Nephron progenitor cell (in vitro differentiated cells): ENCODE measurements at regions not wholly inside any gene's neighbourhood (a gene's known extent, or its start where the extent isn't known, plus 50 kb on each side); places are given as distances from the start of the nearest gene placed in this dataset.
A peak's percentile ranks its signal among the peaks of the same experiment; 100 is the strongest.

Source experiments
- DNase-seq: peaks from one replicate; pipeline ENCODE4 v3.0.0; 2021
- H3K27ac Mint-ChIP-seq: 2 replicates; pipeline ENCODE4 v1.8.0; 2021; ENCODE audit warnings: mild to moderate bottlenecking, moderate library complexity, mixed read lengths
- H3K27me3 Mint-ChIP-seq: 2 replicates; pipeline ENCODE4 v1.8.0; 2021; ENCODE audit warnings: mild to moderate bottlenecking, low read depth, mixed read lengths; ENCODE audit not compliant: poor library complexity
- H3K36me3 Mint-ChIP-seq: 2 replicates; pipeline ENCODE4 v1.8.0; 2021; ENCODE audit warnings: low read depth, mixed read lengths
- H3K4me1 Mint-ChIP-seq: 2 replicates; pipeline ENCODE4 v1.8.0; 2021; ENCODE audit warnings: mixed read lengths
- H3K4me3 Mint-ChIP-seq: 2 replicates; pipeline ENCODE4 v1.8.0; 2021; ENCODE audit warnings: mild to moderate bottlenecking, moderate library complexity, mixed read lengths
- H3K9me3 Mint-ChIP-seq: 2 replicates; pipeline ENCODE4 v1.8.0; 2021; ENCODE audit warnings: mild to moderate bottlenecking, moderate library complexity, mixed read lengths
- TF ChIP-seq, protein P1 (sequence below): fragments of 200-600 bp; sonication (generic); IDR thresholded peaks from 2 replicates; pipeline ENCODE4 v1.5.0; 2021; ENCODE audit warnings: antibody characterized with exemption

DNA sequence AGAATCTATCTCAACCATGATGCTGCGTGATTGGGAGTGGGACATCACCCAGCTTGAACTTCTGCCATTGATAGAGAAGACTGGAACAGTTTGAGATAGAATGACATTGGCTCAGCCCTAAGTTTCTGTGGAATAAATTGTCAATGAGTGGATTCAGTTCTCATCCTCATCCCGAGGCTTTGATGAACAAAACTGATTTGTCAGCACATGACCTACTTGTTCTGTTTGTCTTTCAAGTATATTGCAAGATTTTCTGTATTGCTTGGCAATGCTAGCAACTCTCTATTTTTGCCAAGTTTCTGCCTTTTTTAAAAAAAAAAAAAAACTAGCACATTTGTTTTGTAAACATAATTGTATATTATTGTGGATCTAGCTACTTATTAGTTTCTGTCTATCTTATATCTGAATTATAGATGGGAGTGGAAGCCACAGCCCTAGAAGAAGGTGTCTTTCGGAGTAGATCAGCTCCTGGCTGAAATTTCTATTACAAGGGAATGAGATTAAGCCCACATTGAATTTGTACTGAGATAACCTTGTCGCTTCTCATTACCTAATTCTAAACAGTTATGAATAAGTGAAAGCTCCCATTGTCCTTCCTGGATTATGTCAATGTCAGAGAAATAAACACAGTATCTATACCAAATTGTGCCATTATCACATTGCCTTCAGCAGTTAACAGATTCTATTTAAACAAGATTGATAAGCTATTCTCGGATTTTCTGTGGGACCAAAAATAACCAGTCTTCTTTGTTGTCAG, 166.1 kb downstream of the TNFSF13B start:
- Mint-ChIP-seq H3K9me3 (no peaks in the 10 kb centered on the region), H3K4me1 (no peaks in the 10 kb centered on the region), H3K4me3 (no peak overlapping the region), H3K27me3 (peaks cover 8% of the 10 kb centered on the region), H3K27ac (no peak overlapping the region), H3K36me3 (no peaks in the 10 kb centered on the region)
- TF ChIP-seq, protein P1, sequence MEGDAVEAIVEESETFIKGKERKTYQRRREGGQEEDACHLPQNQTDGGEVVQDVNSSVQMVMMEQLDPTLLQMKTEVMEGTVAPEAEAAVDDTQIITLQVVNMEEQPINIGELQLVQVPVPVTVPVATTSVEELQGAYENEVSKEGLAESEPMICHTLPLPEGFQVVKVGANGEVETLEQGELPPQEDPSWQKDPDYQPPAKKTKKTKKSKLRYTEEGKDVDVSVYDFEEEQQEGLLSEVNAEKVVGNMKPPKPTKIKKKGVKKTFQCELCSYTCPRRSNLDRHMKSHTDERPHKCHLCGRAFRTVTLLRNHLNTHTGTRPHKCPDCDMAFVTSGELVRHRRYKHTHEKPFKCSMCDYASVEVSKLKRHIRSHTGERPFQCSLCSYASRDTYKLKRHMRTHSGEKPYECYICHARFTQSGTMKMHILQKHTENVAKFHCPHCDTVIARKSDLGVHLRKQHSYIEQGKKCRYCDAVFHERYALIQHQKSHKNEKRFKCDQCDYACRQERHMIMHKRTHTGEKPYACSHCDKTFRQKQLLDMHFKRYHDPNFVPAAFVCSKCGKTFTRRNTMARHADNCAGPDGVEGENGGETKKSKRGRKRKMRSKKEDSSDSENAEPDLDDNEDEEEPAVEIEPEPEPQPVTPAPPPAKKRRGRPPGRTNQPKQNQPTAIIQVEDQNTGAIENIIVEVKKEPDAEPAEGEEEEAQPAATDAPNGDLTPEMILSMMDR, result no peak
- DNase-seq, result no peak

GRCh38 chr13:108437496-108437895, 168.0 kb downstream of the TNFSF13B start:
- no peaks in the 10 kb centered on the region for H3K4me1 Mint-ChIP-seq
- H3K36me3 Mint-ChIP-seq, result no peaks in the 10 kb centered on the region
- no peak for DNase-seq
- no peak overlapping the region for H3K4me3 Mint-ChIP-seq
- TF ChIP-seq, protein P1, result no peak
- no peak overlapping the region for H3K27ac Mint-ChIP-seq
- no peaks in the 10 kb centered on the region for H3K9me3 Mint-ChIP-seq
- H3K27me3 Mint-ChIP-seq, result peaks cover 5% of the 10 kb centered on the region

GRCh38 chr13:108439556-108439955, 170.0 kb downstream of the TNFSF13B start:
- no peak overlapping the region for H3K27ac Mint-ChIP-seq
- H3K27me3 Mint-ChIP-seq, result peaks cover 5% of the 10 kb centered on the region
- no peaks in the 10 kb centered on the region for H3K4me1 Mint-ChIP-seq
- TF ChIP-seq, protein P1, result no peak
- H3K9me3 Mint-ChIP-seq, result no peaks in the 10 kb centered on the region
- no peak for DNase-seq
- H3K36me3 Mint-ChIP-seq, result no peaks in the 10 kb centered on the region
- no peak overlapping the region for H3K4me3 Mint-ChIP-seq

DNA sequence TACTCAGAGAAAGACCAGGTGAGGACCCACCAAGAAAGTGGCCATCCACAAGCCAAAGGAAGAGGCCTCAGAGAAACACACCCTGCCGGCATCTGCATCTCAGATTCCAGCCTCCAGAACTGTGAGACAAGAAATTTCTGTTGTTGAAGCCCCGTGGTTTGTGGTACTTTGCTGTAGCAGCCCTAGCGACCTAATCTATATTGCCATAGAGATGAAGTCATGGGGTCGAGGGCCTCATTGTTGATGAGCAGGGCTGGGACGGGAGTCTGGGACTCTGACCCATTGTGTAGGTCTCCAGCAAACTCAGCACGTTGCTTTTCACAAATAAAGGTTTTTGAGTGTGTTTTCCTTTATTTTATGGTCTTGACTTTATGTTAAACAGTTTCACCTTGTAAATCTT, 174.9 kb downstream of the TNFSF13B start:
- Mint-ChIP-seq H3K27ac (no peak overlapping the region), H3K36me3 (no peaks in the 10 kb centered on the region), H3K4me1 (no peaks in the 10 kb centered on the region), H3K4me3 (no peak overlapping the region), H3K27me3 (peaks cover 8% of the 10 kb centered on the region), H3K9me3 (no peaks in the 10 kb centered on the region)
- DNase-seq, result no peak
- TF ChIP-seq, protein P1, result no peak

DNA sequence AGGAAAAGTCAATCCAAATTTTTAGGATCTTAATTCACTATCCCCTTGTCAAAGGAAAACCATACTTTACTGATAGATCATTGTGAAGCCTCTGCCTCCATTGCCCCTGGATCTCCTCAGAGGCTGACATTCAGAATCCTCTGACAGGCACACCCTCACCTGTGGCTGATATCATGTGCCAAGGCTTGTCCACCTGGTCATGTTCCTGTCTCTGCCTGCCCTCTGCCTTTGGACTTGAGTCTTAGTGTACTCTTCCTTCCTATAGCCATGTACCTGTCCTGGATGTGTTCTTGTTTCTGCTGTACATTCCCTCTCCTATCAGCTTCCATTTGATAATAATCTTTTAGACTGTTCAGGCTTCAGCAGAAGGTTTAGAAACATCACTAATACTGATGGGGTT, 179.4 kb downstream of the TNFSF13B start:
- Mint-ChIP-seq H3K27ac (no peak overlapping the region), H3K4me1 (no peaks in the 10 kb centered on the region), H3K27me3 (peaks cover 7% of the 10 kb centered on the region), H3K4me3 (no peak overlapping the region), H3K9me3 (no peaks in the 10 kb centered on the region), H3K36me3 (no peaks in the 10 kb centered on the region)
- TF ChIP-seq, protein P1, result no peak
- no peak for DNase-seq

GRCh38 chr13:108451121-108451520, 178.3 kb upstream of the MYO16 start:
- Mint-ChIP-seq H3K36me3 (no peaks in the 10 kb centered on the region), H3K4me1 (no peaks in the 10 kb centered on the region), H3K9me3 (no peaks in the 10 kb centered on the region), H3K27me3 (peaks cover 7% of the 10 kb centered on the region), H3K27ac (peak overlapping the region; percentile 24), H3K4me3 (no peak overlapping the region)
- TF ChIP-seq, protein P1, result no peak
- DNase-seq, result no peak
